GM23338 (cell line): ENCODE measurements at regions not wholly inside any gene's neighbourhood (a gene's known extent, or its start where the extent isn't known, plus 50 kb on each side); places are given as distances from the start of the nearest gene placed in this dataset.

Experiments used
- ATAC-seq: fragments of 200-7000 bp; cut with Tn5 transposase; 3 replicates; pipeline ENCODE4 v1.9.1; 2020
- DNase-seq: peaks from one replicate; pipeline ENCODE4 v3.0.0-alpha.2; 2015; ENCODE audit warnings: low spot score
- H2AFZ ChIP-seq: fragments of 200-600 bp; sonication (generic); 2 replicates; pipeline ENCODE4 v1.8.0; 2016; ENCODE audit warnings: antibody characterized with exemption, mild to moderate bottlenecking, moderate library complexity
- H3F3A ChIP-seq: fragments of 200-600 bp; sonication (generic); replicated peaks from 2 replicates; pipeline ENCODE4 v1.8.0; 2017; ENCODE audit warnings: antibody characterized with exemption, mixed run types, low read depth
- H3K27ac ChIP-seq: fragments of 200-600 bp; sonication (generic); 2 replicates; pipeline ENCODE4 v1.6.1; 2016; ENCODE audit warnings: low read depth
- H3K27me3 ChIP-seq: fragments of 200-600 bp; sonication (generic); 2 replicates; pipeline ENCODE4 v1.8.0; 2016; ENCODE audit warnings: mild to moderate bottlenecking, mixed run types, moderate library complexity; ENCODE audit not compliant: insufficient read depth
- H3K36me3 ChIP-seq: fragments of 200-600 bp; sonication (generic); 2 replicates; pipeline ENCODE4 v1.8.0; 2016; ENCODE audit warnings: mild to moderate bottlenecking; ENCODE audit not compliant: insufficient read depth
- H3K4me1 ChIP-seq: fragments of 200-600 bp; sonication (generic); 2 replicates; pipeline ENCODE4 v1.8.0; 2016; ENCODE audit warnings: mild to moderate bottlenecking, moderate library complexity; ENCODE audit not compliant: insufficient read depth
- H3K4me2 ChIP-seq: fragments of 200-600 bp; sonication (generic); 2 replicates; pipeline ENCODE4 v1.7.1; 2017; ENCODE audit warnings: mixed run types
- H3K4me3 ChIP-seq: fragments of 200-600 bp; sonication (generic); 2 replicates; pipeline ENCODE4 v1.6.1; 2016; ENCODE audit warnings: mixed run types
- H3K79me2 ChIP-seq: fragments of 200-600 bp; sonication (generic); replicated peaks from 2 replicates; pipeline ENCODE4 v1.8.0; 2017; ENCODE audit warnings: mild to moderate bottlenecking; ENCODE audit not compliant: insufficient read depth
- H3K9me2 ChIP-seq: fragments of 200-600 bp; sonication (generic); 2 replicates; pipeline ENCODE4 v1.8.0; 2017; ENCODE audit not compliant: insufficient read depth
- H4K20me1 ChIP-seq: fragments of 200-600 bp; sonication (generic); replicated peaks from 2 replicates; pipeline ENCODE4 v1.8.0; 2017; ENCODE audit warnings: mild to moderate bottlenecking; ENCODE audit not compliant: insufficient read depth
- H3K27ac Mint-ChIP-seq: 2 replicates; pipeline ENCODE4 v1.8.0; 2020; ENCODE audit warnings: inconsistent platforms, mild to moderate bottlenecking, moderate library complexity, mixed read lengths
- H3K27me3 Mint-ChIP-seq: 3 replicates; pipeline ENCODE4 v1.8.0; 2022; ENCODE audit warnings: low read depth, mild to moderate bottlenecking, moderate library complexity, mixed read lengths, inconsistent platforms; ENCODE audit not compliant: insufficient read depth, poor library complexity
- H3K36me3 Mint-ChIP-seq: 3 replicates; pipeline ENCODE4 v1.8.0; 2021; ENCODE audit warnings: low read depth, mild to moderate bottlenecking, inconsistent platforms, moderate library complexity, mixed read lengths
- H3K4me1 Mint-ChIP-seq: 3 replicates; pipeline ENCODE4 v1.8.0; 2020; ENCODE audit warnings: mild to moderate bottlenecking, inconsistent platforms, mixed read lengths
- H3K4me3 Mint-ChIP-seq: 3 replicates; pipeline ENCODE4 v1.8.0; 2021; ENCODE audit warnings: moderate library complexity, mild to moderate bottlenecking, inconsistent platforms, mixed read lengths
- H3K9me3 Mint-ChIP-seq: 3 replicates; pipeline ENCODE4 v1.8.0; 2020; ENCODE audit warnings: moderate library complexity, mild to moderate bottlenecking, inconsistent platforms, mixed read lengths
- ETS1 ChIP-seq: IDR thresholded peaks from 2 replicates; pipeline ENCODE4 v1.6.1; 2016; ENCODE audit warnings: antibody characterized with exemption
- EZH2 ChIP-seq: fragments of 200-600 bp; sonication (generic); IDR thresholded peaks from one replicate; pipeline ENCODE4 v1.8.0; 2017; ENCODE audit warnings: antibody characterized with exemption, mild to moderate bottlenecking, low read depth; ENCODE audit not compliant: unreplicated experiment
- JUNB ChIP-seq: IDR thresholded peaks from one replicate; pipeline ENCODE4 v1.6.1; 2016; ENCODE audit warnings: antibody characterized with exemption; ENCODE audit not compliant: unreplicated experiment
- NANOG ChIP-seq: IDR thresholded peaks from 2 replicates; pipeline ENCODE4 v1.6.1; 2016; ENCODE audit warnings: antibody characterized with exemption, borderline replicate concordance
- POLR2AphosphoS5 ChIP-seq: IDR thresholded peaks from 2 replicates; pipeline ENCODE4 v1.6.1; 2016; ENCODE audit warnings: antibody characterized with exemption, low read depth
- STAT1 ChIP-seq: IDR thresholded peaks from one replicate; pipeline ENCODE4 v1.6.1; 2016; ENCODE audit warnings: antibody characterized with exemption; ENCODE audit not compliant: unreplicated experiment
- ZNF114 ChIP-seq: fragments of 250-450 bp; sonication (Bioruptor Pico); IDR thresholded peaks from 2 replicates; pipeline ENCODE4 v1.5.0; 2020; ENCODE audit warnings: mild to moderate bottlenecking, moderate library complexity
- ZNF331 ChIP-seq: fragments of 250-450 bp; sonication (Bioruptor Pico); IDR thresholded peaks from 2 replicates; pipeline ENCODE4 v1.5.0; 2020; ENCODE audit warnings: low read depth, mild to moderate bottlenecking, moderate library complexity
- TF ChIP-seq, protein P1 (sequence below): fragments of 250-450 bp; sonication (Bioruptor Pico); IDR thresholded peaks from 2 replicates; pipeline ENCODE4 v1.5.0; 2020; ENCODE audit warnings: mild to moderate bottlenecking, moderate library complexity
- TF ChIP-seq, protein P2 (sequence below): IDR thresholded peaks from one replicate; pipeline ENCODE4 v1.6.1; 2018; ENCODE audit warnings: antibody characterized with exemption; ENCODE audit not compliant: unreplicated experiment

DNA sequence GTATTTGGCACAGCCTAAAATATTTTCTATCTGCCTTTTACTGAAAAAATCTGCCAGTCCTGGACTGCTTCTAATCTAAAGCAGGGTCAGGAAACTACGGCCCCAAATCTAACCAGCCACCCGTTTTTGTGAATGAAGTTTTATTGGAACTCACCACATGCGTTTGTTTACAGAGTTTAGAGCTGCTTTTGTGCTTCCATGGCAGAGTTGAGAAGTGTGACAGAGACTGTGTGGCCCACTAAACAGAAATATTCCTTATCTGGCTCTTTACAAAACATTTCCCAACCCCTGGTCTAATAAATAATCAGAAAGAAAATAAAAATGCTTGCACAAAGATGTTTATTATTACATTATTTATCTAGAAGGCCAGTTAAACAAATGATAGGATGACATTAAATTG lies 110.2 kb downstream of the COPRS start (continued):
- TF ChIP-seq, protein P1, sequence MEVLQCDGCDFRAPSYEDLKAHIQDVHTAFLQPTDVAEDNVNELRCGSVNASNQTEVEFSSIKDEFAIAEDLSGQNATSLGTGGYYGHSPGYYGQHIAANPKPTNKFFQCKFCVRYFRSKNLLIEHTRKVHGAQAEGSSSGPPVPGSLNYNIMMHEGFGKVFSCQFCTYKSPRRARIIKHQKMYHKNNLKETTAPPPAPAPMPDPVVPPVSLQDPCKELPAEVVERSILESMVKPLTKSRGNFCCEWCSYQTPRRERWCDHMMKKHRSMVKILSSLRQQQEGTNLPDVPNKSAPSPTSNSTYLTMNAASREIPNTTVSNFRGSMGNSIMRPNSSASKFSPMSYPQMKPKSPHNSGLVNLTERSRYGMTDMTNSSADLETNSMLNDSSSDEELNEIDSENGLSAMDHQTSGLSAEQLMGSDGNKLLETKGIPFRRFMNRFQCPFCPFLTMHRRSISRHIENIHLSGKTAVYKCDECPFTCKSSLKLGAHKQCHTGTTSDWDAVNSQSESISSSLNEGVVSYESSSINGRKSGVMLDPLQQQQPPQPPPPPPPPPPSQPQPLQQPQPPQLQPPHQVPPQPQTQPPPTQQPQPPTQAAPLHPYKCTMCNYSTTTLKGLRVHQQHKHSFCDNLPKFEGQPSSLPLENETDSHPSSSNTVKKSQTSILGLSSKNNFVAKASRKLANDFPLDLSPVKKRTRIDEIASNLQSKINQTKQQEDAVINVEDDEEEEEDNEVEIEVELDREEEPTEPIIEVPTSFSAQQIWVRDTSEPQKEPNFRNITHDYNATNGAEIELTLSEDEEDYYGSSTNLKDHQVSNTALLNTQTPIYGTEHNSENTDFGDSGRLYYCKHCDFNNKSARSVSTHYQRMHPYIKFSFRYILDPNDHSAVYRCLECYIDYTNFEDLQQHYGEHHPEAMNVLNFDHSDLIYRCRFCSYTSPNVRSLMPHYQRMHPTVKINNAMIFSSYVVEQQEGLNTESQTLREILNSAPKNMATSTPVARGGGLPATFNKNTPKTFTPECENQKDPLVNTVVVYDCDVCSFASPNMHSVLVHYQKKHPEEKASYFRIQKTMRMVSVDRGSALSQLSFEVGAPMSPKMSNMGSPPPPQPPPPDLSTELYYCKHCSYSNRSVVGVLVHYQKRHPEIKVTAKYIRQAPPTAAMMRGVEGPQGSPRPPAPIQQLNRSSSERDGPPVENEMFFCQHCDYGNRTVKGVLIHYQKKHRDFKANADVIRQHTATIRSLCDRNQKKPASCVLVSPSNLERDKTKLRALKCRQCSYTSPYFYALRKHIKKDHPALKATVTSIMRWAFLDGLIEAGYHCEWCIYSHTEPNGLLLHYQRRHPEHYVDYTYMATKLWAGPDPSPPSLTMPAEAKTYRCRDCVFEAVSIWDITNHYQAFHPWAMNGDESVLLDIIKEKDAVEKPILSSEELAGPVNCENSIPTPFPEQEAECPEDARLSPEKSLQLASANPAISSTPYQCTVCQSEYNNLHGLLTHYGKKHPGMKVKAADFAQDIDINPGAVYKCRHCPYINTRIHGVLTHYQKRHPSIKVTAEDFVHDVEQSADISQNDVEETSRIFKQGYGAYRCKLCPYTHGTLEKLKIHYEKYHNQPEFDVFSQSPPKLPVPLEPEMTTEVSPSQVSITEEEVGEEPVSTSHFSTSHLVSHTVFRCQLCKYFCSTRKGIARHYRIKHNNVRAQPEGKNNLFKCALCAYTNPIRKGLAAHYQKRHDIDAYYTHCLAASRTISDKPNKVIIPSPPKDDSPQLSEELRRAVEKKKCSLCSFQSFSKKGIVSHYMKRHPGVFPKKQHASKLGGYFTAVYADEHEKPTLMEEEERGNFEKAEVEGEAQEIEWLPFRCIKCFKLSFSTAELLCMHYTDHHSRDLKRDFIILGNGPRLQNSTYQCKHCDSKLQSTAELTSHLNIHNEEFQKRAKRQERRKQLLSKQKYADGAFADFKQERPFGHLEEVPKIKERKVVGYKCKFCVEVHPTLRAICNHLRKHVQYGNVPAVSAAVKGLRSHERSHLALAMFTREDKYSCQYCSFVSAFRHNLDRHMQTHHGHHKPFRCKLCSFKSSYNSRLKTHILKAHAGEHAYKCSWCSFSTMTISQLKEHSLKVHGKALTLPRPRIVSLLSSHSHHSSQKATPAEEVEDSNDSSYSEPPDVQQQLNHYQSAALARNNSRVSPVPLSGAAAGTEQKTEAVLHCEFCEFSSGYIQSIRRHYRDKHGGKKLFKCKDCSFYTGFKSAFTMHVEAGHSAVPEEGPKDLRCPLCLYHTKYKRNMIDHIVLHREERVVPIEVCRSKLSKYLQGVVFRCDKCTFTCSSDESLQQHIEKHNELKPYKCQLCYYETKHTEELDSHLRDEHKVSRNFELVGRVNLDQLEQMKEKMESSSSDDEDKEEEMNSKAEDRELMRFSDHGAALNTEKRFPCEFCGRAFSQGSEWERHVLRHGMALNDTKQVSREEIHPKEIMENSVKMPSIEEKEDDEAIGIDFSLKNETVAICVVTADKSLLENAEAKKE (CRISPR knock-in tag), result no peak
- TF ChIP-seq STAT1 (no peak), ZNF114 (no peak), POLR2AphosphoS5 (no peak), ETS1 (no peak), ZNF331 (CRISPR knock-in tag) (no peak)

- DNase-seq, result no peak
- Mint-ChIP-seq H3K27ac (no peak overlapping the region), H3K36me3 (no peaks in the 10 kb centered on the region), H3K4me3 (no peak overlapping the region), H3K9me3 (no peaks in the 10 kb centered on the region), H3K4me1 (peaks cover 7% of the 10 kb centered on the region), H3K27me3 (peaks cover 4% of the 10 kb centered on the region)
- H3K36me3 ChIP-seq, result no peaks in the 10 kb centered on the region
- no peak overlapping the region; the same call in 1 of the 2 replicates for H2AFZ ChIP-seq
- H3K4me3 ChIP-seq, result no peak overlapping the region
- H3F3A ChIP-seq, result no peaks in the 10 kb centered on the region
- H4K20me1 ChIP-seq, result no peaks in the 10 kb centered on the region
- H3K4me2 ChIP-seq, result no peak overlapping the region
- H3K9me2 ChIP-seq, result no peaks in the 10 kb centered on the region
- no peaks in the 10 kb centered on the region for H3K4me1 ChIP-seq
- H3K79me2 ChIP-seq, result no peaks in the 10 kb centered on the region
- TF ChIP-seq JUNB (no peak), NANOG (no peak), EZH2 (no peak)
- TF ChIP-seq, protein P2, sequence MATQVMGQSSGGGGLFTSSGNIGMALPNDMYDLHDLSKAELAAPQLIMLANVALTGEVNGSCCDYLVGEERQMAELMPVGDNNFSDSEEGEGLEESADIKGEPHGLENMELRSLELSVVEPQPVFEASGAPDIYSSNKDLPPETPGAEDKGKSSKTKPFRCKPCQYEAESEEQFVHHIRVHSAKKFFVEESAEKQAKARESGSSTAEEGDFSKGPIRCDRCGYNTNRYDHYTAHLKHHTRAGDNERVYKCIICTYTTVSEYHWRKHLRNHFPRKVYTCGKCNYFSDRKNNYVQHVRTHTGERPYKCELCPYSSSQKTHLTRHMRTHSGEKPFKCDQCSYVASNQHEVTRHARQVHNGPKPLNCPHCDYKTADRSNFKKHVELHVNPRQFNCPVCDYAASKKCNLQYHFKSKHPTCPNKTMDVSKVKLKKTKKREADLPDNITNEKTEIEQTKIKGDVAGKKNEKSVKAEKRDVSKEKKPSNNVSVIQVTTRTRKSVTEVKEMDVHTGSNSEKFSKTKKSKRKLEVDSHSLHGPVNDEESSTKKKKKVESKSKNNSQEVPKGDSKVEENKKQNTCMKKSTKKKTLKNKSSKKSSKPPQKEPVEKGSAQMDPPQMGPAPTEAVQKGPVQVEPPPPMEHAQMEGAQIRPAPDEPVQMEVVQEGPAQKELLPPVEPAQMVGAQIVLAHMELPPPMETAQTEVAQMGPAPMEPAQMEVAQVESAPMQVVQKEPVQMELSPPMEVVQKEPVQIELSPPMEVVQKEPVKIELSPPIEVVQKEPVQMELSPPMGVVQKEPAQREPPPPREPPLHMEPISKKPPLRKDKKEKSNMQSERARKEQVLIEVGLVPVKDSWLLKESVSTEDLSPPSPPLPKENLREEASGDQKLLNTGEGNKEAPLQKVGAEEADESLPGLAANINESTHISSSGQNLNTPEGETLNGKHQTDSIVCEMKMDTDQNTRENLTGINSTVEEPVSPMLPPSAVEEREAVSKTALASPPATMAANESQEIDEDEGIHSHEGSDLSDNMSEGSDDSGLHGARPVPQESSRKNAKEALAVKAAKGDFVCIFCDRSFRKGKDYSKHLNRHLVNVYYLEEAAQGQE, result no peak
- no peak for ATAC-seq
- no peak overlapping the region for H3K27ac ChIP-seq
- no peaks in the 10 kb centered on the region for H3K27me3 ChIP-seq
Observed at GRCh38 chr17:31746884-31747495, 112.1 kb downstream of the COPRS start.
